HL-60 (cell line): ENCODE measurements at regions not wholly inside any gene's neighbourhood (a gene's known extent, or its start where the extent isn't known, plus 50 kb on each side); places are given as distances from the start of the nearest gene placed in this dataset.

Experiments used
- CTCF ChIP-seq: IDR thresholded peaks from one replicate; pipeline ENCODE4 v1.5.1; 2011; ENCODE audit warnings: low read length, control low read depth, inconsistent platforms; ENCODE audit not compliant: insufficient read depth
- POLR2AphosphoS5 ChIP-seq: IDR thresholded peaks from 2 replicates; pipeline ENCODE4 v1.6.1; 2012; ENCODE audit warnings: low read depth
- SPI1 ChIP-seq: IDR thresholded peaks from 2 replicates; pipeline ENCODE4 v1.6.1; 2012; ENCODE audit warnings: low read depth, mild to moderate bottlenecking, borderline replicate concordance

GRCh38 chr20:56774873-56775272 lies 145.8 kb downstream of the TFAP2C start:
- TF ChIP-seq POLR2AphosphoS5 (no peak), CTCF (no peak), SPI1 (no peak)
